Loucy (cell line): ENCODE measurements at regions not wholly inside any gene's neighbourhood (a gene's known extent, or its start where the extent isn't known, plus 50 kb on each side); places are given as distances from the start of the nearest gene placed in this dataset.

Experiments used
- CTCF ChIP-seq: fragments of 200-600 bp; sonication (generic); conservative IDR thresholded peaks from 2 replicates; pipeline ENCODE4 v1.5.1; 2014; ENCODE audit warnings: mild to moderate bottlenecking, antibody characterized with exemption, low read length
- EZH2phosphoT487 ChIP-seq: fragments of 200-600 bp; IDR thresholded peaks from 2 replicates; pipeline ENCODE4 v1.6.1; 2018; ENCODE audit warnings: antibody characterized with exemption, mild to moderate bottlenecking, moderate library complexity, borderline replicate concordance

GRCh38 chr3:118207271-118207670 is 827.4 kb downstream of the IGSF11 start:
- TF ChIP-seq CTCF, result no peak
- no peak for TF ChIP-seq EZH2phosphoT487
